GM04503 (cell line): ENCODE measurements at regions not wholly inside any gene's neighbourhood (a gene's known extent, or its start where the extent isn't known, plus 50 kb on each side); places are given as distances from the start of the nearest gene placed in this dataset.

Experiments used
- DNase-seq: peaks from one replicate; pipeline ENCODE4 v3.0.0-alpha.2; 2012; ENCODE audit warnings: low read depth

DNA sequence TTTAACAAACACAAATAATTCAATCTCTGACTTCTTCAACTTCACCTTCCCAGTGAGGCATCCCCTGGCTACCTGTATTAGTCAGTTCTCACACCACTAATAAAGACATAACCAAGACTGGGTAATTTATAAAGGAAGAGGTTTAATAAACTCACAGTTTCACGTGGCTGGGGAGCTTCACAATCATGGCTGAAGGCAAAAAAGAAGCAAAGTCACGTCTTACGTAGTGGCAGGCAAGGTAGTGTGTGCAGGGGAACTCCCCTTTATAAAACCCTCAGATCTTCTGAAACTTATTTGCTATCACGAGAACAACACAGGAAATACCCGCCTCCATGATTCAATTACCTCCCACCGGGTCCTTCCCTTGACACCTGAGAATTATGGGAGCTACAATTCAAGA, 478.5 kb downstream of the ADGRL2 start:
- DNase-seq: no peak

DNA sequence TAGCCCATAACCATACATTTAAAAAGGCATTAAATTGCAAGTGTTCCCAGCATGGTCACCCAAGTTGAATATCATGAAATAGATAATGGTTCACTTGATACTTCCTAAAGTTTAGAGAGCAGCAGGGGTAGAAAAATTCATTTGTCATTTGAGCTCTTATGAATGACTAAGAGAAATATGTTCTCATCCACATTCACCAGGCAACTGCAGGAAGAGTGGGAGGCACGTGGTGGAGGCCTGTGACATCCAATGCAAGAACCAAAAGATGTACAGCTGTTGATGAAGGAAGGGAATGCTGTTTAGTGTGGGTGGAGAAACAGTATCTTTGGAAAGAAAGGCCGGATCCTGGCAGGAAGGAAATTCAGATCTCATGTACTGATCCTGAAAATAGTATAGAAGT, 473.1 kb downstream of the ADGRL2 start:
- DNase-seq: no peak

DNA sequence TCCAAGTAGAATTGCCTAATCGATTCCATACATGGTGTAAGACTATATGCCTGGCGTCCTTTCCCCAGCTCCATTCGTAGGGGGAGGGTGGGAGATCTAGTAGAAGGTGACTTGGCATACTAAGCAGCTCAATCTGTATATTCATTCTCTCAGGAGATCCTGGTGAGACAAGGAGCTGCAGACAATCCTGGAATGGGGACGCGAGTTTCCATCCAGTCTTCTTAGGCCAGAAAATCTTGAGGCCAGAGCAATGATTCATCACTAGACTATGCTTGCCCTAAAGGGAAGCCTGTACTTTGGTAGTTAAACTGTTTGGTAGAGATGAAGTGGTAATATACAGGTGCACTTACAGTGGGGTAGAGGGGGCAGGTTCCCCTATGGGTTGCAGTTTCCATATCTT, 468.7 kb downstream of the ADGRL2 start:
- no peak for DNase-seq

DNA sequence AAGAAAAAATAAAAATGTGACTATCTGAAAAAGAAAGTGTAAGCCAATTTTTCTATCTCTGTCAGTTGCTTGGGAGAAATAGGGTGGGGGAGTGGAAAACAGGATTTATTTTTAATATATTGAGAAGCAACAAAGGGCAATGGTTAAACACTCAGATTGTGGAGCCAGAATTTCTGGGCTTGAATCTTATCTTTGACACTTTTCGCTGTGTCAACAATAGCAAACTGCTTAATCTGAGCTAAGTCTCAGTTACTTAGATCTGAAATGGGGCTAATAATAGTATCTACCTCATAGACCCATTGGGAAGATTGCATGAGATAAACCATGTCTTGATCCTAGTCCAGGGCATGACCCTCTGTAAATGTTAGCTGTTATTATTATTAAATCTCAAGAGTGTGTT, 468.1 kb downstream of the ADGRL2 start:
- no peak for DNase-seq

DNA sequence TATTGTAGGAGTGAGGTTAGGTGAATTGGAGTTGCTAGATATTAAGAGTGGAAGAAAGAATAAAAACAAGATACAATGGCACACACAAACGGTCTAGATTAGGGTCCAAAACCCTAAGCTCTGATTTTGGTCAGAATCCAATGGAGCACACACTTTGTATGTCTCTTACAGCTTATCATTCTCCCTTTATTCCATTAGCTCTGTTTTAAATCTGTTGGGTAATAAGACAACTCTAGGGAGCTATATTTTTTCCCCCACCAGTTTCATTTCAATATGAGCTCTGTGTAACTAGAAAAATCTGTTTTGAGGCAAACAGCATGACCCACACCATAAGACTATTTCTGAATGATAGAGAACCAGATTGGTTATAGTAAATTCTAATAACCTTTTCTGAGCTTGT, 465.6 kb downstream of the ADGRL2 start:
- no peak for DNase-seq

DNA sequence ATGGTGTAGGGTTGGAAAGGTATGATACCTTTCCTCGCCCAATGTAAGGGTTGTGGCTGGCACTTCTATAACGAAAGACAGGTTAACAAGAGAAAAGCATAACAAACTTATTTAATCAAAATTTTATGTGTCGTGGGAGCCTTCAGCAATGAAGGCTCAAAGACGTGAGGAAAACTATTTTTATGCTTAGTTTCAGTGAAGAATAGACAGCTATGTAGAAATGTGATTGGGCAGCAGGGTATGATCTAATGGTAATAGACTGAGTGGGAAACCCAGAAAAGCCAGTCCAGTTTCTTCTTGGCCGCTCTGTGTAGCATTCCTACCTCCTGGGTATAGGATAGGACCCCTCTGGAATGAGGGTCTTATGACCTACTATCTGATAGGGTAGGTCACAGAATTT, 464.7 kb downstream of the ADGRL2 start:
- no peak for DNase-seq

DNA sequence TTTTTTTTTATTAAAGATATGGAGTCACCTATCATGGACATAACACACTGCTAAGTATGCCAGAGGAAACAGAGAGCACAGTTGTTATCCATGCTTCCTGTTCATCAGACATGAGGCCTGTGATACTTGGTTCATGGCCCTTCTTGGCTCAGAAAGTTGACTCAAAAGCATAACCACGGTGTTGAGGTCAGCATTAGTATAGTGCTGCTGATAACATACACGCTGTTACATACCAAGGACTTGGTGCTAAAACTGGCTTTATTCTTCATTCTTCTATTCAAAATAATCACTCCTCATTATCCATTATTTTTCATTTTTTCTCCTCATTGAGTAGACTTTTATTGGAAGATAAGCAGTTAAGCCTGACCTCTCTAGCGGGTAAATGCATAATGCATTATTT, 464.1 kb downstream of the ADGRL2 start:
- no peak for DNase-seq

DNA sequence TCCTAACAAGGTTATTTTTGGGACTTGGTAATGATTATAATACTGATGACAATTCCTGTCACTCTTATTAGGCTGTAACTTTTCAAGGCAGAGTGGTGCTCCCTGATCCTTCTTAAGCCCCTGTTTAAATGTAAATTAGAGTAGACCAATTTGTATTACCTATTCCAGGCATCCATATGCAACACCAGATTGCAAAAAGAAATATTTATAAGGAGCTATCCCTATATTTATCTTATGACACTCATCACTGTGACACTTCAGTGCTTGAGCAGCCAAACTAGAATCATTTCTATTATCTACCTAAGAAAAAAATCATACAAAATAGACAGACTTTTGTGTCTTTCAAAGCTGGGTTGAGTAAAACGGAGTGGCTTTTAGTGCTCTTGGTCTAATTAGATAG, 462.7 kb downstream of the ADGRL2 start:
- DNase-seq: no peak

DNA sequence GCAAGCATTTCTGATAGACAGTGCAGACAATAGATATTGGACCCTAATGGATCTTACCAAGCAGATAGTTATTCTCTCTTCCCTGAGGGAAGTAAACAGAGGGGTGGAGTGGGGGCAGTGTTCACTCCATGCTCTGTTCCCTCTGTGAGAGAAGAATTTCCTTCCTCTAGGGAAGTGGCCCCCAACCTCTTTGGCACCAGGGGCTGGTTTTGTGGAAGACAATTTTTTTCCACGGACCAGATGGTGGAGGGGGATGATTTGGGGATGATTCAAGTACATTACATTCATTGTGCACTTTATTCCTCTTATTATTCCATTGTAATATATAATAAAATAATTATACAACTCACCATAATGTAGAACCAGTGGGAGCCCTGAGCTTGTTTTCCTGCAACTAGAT, 459.9 kb downstream of the ADGRL2 start:
- no peak for DNase-seq

DNA sequence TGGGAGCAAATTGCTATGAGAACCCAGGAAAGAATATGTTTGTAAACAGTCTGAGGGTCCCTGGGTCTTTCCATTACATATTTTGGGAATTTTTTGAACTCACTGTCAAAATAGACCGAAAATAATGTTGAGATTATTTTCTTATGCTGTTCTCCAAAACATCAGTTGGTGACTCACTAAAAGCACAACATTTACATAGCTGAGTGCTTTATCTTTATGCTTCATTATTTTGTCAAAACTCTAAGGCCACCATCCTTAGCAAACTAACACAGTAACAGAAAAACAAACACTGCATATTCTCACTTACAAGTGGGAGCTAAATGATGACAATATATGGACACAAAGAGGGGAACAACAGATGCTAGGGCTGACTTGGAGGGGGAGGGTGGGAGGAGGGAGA, 459.3 kb downstream of the ADGRL2 start:
- DNase-seq: no peak

DNA sequence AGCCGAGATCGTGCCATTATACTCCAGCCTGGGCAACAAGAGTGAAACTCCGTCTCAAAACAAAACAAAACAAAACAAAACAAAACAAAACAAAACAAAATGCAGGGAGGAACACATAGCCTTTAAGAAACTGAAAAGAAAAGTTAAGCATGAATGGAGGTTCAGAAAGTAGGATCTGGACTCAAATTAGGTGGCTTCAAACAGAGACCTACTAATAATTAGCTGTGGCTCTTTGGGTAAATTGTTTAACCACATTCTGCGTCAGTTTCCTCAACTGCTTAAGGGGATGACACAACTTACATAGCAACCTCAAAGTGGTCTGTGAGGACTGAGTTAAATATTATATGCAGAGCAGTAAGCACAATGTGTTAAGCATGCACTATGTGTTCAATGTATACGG, 458.2 kb downstream of the ADGRL2 start:
- no peak for DNase-seq

DNA sequence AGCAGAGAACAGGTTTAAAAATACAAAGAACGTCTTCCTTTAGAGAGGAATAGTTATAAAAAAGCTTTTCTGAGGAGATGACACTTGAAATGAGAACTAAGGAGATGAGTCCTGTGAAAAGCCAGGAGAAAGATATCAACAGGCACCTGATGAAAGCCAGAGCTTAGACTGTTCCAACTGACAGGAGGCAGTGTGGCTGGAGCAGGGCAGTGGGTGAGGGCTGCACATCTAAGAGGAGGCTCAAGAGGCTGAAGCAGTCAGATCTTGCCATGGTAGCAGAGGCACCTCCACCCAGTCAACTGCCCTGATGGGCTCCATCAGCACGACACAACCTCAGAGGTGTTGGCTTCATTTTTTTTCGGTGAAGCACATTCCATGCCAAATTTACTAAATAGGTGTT, 445.3 kb downstream of the ADGRL2 start:
- no peak for DNase-seq

DNA sequence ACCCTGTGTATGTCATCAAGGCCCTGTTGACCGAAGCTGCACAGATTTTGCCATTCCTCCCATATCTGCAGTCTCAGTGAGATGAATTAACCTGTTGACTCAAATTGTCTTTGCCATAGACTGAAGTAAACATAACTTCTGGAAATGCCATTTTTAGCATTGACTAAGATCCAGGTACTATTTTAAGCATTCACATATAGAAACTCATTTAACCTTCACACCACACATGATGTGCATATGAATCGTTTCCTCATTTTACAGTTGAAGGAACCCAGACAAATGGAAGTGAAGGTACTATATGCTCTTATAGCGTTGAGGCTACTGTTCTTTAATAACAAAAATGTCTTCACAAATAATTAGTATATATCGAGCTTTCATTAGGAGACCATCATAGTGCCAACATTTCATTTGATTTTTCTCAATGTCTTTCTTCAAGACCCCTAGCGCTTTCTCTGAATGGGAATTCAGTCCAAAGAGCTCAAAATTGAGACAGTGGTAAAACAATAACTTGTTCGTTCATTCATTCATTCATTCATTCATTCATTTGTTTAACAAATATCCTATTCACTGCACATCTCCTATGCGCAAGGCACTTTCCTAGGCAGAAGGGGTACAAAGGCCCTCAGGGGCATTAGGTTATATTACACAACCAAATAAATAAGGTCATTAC, 444.7 kb downstream of the ADGRL2 start:
- DNase-seq: no peak

DNA sequence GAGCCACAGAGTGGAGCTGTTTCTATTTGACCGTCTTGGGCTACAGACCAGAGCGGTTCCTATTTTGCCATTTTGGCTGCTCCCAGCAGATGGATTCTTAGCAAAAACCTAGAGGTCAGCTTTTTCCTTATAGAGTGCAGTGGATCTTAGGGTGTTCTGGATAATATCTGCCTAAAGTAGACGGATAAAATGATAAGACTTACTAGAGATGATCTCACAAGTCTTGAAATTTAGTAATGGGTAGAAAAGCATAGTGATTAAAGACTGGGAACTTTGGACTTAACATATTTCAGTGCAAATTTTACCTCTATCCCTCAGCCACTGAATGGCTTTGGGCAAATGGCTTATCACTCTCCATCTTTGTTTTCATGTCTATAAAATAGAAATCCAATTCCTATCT, 439.8 kb downstream of the ADGRL2 start:
- DNase-seq: no peak

DNA sequence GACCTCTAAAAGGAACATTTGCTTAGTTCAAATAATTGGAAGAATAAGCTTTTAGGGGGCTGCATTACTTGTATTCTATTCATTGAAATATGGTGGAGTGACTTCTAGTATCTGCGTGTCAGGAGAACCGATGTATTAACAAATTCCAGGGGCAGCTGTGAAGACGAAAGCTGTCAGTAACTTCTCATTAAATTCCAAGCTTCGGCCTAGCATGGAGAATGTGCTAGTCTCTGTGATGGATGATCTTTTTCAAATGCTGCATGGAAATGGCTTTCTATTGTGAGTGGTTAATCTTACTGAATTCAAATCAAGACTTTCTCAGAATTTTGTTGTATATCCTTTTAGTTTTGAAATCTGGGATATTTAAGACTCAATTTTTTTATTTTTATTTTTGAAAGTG, 429.9 kb downstream of the ADGRL2 start:
- DNase-seq: no peak

DNA sequence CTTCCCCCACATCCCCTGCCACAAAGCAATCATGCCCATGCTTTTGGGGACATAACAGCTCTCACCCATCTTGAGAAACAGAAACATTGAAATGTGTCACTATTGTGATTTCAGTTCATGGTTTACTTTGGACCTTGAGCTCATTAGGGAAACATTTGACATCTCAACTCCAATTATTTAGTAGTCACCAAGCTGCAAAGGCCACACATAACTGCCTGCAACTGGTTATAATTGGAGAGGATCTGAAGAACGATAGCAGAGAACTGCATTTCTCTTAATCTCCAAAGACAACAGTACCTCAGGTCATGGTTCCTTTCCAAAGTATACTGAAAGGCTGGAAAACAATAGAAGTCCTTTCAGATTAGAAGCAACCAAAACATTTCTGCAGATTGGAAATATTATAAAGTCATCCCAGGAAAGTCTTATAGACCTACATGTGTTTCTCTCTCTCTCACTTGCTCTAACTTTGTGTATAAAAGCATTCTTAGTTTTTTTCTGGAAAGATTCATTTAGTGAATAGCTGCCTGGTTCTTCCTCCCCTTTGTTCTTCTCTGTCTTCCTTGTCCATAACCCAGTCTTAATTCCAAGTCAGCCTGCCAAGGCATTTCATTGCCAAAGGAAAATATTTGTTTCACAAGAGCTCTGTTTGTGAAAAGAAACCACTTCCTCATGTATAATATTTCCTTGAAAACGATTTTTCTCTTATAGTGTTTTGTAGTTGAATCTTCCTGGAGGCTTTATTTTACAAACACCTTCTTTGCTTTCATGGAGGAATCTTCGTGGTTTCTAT, 426.8 kb downstream of the ADGRL2 start:
- DNase-seq: no peak

DNA sequence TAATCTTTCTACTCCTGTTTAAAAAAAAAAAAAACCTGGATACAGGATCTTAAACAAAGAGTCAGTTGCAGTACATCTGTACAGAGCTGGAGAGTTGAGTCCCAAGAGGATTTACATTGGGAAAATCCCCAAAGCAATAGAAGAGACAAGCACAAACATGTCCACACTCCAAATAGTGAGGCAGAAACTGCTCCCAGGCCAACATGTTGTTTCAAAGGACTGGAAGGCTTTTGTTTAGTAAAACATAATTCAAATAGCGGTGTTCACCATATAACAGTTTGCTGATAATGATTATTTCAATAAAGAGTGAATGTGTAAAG, 425.4 kb downstream of the ADGRL2 start:
- no peak for DNase-seq

DNA sequence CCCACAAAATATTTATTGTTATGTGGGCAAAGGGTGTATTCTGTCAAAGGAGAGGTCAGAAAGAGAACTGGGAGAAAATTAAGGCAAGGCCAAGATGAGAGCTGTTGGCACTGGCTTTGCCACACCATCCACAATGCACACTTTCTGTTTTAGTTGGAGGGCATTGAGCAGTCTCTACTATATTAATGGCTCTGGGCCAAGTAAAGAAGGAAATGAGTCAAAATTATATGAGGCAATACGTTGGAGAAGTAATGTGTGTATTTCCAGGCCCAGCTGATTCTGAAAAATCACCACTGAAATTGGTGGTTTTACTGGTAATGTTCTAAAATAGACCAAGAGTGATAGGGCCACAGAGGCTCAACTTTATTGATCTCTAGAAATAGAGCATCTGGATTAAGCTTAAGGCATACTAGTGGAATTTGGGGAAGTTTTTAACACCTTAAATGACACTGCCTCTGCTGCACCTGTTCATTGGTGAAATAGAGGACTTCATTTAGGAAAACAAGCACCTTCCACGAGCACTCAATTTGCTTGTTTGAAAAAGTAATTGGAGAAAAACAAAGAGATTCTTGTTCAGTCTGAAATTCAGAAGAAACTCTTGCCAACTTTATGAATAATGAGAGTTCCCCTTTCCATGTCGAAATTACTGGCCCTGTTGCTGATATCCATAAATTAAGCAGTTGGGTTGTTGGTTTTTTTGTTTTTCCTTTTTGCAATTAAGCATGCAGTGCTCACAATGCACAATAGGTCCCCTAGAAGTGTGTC, 424.9 kb downstream of the ADGRL2 start:
- no peak for DNase-seq

DNA sequence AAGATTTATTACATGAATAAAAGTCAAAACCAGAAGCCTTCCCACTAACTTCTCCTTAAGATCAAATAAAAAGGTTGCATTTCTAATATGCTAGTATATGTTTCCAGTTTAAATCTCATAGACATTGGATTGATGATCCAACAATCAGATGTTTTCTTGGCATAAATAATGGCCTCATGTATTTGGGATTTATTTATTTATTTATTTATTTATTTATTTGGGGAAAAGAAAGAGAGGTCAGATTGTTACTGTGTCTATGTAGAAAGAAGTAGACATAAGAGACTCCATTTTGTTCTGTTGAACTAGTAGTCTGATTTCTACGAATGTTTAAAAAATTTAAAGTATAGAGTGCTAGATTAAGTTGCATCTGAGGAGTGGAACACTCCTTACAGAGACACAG, 422.4 kb downstream of the ADGRL2 start:
- no peak for DNase-seq

DNA sequence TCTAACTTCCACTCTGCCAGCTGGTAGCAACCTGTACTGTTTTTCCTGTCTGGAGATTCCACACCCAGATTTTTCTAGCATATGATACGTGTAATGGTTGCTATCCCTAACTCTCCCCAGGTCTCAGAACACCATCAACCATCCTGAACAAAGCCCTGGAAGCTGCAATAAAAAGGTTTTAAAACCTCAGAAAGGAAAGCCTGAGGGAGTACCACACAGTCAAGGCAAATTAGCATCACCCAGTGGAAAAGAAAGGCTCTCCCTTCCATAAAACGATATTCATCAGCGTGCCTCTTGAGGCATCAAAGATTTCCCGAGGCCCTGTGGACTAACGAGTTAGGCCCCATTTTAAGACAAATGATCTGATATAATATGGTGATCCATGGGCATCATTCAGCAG, 421.0 kb downstream of the ADGRL2 start:
- no peak for DNase-seq

DNA sequence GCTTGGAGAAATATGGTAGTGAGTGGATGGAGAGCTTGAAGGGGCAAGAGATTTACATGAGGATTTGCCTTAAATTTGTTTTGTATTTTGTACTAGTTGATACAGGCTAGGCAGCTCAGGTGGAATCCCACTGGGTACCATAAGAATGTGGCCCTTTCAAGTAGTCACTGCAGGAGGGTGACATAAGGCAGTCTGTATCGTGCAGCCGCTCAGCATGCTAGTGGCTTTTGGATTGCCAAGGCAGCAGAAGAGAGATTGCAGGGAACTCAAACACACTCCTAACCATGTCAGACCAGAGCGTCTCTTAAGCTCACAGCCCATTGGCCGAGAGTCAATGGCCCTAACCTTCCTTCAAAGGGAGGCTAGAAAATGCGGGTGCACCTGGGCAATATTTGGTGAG, 420.0 kb downstream of the ADGRL2 start:
- DNase-seq: no peak

DNA sequence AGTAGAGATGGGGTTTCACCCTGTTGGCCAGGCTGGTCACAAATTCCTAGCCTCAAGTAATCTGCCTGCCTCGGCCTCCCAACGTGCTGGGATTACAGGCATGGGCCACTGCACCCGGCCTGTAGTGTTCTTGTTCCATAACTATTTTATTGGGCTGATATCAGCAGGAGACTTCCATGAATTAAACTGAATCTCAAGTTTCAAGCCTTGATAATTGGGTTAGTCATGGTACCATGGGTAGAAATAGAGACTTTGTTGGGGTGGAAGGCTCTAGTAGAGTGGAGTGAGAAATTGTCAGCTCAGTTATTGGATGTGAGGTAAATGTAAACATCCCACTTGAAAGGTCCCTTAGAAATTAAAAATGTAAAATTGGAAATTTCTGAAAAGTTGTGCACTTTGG, 419.1 kb downstream of the ADGRL2 start:
- no peak for DNase-seq

DNA sequence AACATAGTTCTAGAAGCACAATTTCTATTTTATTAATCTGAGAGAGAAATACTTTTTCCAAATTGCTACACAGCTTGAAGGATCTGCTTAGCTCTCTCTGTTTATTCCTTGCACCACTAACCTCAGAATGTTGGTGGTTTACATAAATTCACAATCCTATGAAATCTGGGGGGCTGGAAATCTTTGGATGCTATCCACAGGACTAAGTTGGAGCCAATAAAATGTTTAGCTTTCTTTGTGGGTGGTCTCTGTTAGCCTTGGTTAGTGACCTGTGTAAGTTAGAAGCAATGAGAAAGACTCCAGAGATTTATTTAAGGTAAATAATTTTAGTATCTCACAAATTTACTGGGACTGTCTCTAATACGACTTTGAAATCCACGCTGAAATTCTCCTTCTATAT, 418.1 kb downstream of the ADGRL2 start:
- no peak for DNase-seq

DNA sequence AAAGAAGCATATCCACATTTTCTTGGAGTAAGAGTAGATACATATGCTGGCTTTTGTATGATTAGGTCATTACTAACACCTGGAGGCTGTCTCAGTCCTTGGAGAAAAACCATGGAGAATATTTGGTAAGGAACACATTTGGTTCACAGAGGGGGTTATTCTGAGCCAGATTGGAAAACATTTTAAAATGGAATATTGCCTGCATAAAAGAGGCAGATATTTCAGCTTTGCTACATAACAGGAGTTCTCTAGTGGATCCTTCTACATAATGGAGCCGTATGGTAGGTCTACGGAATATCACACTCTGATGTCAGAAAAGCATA, 415.1 kb downstream of the ADGRL2 start:
- no peak for DNase-seq
